ENCODE measurements at regions not wholly inside any gene's neighbourhood (a gene's known extent, or its start where the extent isn't known, plus 50 kb on each side); places are given as distances from the start of the nearest gene placed in this dataset.

GRCh38 chr1:112239683-112240330, 156.2 kb upstream of the CTTNBP2NL start:
- TF ChIP-seq CTCF (IDR thresholded peaks at IDR 0.05; ENCODE audit: insufficient read depth, low read length, poor library complexity, severe bottlenecking): no peak
- no peak for TF ChIP-seq EZH2phosphoT487 (conservative IDR thresholded peaks at IDR 0.05; ENCODE audit: low read length)
